IPS DF 19.7 (cell line): ENCODE measurements at regions not wholly inside any gene's neighbourhood (a gene's known extent, or its start where the extent isn't known, plus 50 kb on each side); places are given as distances from the start of the nearest gene placed in this dataset.
"Not testable (repeated sequence)": the region's sequence is repeated elsewhere in the genome, so short reads cannot be mapped to it uniquely, and the experiment has no call there.

Source experiments
- DNase-seq: peaks from one replicate; pipeline ENCODE4 v3.0.0-alpha.2; 2013; ENCODE audit warnings: low read depth, low spot score

DNA sequence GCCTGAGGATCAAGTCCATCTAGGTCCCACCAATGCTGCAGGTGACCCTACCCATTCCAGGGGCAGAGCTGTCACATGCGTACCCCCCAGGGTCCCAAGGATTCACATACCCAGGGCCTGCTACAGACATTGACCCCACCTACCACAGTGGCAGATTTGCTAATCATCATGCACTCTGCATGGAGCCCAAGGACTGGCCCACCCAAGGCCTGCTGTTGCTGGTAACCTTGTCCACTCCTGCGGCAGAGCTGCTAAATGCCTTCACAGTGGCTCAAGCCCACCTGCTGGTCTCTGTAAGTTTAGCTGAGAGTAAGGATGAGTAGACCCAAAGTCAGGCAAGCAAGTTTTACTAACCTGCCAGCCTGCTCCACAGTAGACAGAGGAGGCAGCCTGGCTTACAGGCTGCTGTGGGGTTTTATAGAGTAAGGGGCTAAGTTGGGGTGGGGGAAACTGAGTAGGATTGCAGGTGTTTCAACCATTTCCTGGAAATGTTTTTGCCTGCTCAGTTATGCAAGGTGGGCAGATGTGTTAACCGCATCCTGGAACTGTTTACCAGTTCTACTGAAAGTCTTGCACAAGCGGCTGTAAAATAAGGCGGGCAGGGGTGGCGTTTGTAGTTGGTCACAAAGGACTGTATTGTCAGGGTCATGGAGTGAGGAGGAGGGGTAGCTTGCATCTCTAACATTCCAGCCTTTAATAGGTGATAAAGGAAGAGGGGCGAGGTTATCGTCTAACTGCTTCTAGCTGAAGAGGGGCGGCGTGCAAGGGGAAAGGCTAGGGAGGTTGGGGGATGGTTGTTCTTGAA lies 2163.5 kb upstream of the WWC1 start:
- no peak for DNase-seq

DNA sequence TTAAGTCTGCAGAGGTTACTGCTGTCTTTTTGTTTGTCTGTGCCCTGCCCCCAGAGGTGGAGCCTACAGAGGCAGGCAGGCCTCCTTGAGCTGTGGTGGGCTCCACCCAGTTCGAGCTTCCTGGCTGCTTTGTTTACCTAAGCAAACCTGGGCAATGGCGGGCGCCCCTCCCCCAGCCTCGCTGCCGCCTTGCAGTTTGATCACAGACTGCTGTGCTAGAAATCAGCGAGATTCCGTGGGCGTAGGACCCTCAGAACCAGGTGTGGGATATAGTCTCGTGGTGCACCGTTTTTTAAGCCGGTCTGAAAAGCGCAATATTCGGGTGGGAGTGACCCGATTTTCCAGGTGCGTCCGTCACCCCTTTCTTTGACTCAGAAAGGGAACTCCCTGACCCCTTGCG lies 2146.3 kb upstream of the WWC1 start:
- not testable (repeated sequence) for DNase-seq

DNA sequence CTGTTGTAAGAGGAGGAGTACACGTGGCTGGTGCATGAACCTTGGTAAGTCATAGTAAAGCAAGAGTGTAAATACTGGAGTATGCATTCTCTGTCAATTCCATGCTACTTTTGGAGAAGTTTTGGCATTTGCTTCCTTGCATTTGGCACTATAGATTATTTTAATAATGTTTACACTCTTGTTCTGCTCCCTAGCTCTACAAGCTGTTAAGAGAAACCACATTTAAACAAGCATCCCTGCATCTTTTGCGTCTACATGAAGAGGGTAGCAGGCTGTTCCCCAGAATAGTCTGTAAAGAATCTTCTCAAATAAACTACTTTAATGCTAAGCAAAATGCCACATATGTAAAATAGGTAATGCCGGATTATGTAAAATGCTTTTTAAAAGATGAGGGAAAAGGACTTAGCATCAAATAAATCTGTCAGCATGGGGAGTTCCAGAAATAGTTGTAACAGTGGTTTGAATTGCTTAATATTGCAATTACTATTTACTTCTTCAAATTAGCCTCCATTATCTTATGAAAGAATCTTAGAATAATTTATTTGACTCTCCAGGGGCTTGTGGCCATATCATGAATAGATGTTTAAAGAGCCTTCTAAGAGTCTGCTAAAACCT lies 2127.3 kb upstream of the WWC1 start:
- no peak for DNase-seq

- no peak for DNase-seq
These were observed 2125.8 kb upstream of the WWC1 start for GRCh38 chr5:166165596-166165995.

DNA sequence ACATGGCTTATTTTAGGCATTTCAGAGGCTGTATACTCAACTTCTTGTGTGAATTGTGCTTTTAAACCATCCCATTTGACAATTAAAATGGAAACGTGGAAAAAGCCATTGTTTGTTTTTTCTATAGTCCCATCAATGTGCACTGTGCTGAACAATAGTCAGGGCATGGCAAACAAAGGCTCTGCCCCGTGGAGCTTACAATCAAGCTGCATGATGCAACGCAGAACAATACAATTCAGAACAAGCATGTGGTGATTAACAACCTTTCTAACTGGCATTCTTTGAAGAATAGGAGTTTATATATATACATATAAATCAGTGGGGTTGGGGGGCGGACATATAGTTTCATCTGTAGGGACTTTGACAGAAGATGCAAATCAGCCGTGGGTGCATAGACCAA lies 2125.4 kb upstream of the WWC1 start:
- no peak for DNase-seq

GRCh38 chr5:166172597-166172996 lies 2118.8 kb upstream of the WWC1 start:
- DNase-seq, result no peak

GRCh38 chr5:166178411-166179080 lies 2112.9 kb upstream of the WWC1 start:
- DNase-seq, result no peak

DNA sequence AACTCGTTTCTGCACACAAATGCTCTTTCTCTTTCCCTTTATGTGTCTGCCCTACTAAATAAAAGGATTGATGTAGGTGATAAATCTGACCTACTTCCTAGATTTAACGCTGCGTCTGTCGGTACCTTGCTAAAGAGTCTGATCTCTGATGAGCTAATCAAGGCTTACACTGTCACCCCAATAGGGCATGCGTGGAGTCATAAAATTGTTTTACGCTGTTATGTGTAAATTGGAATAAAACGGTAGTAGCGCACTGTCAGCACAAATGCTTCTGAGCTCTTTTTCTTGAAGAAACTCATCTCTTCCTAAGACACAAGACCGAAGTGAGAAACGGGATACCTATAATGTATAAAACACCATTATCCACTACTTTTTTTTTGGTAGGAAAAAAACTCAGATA lies 2106.3 kb upstream of the WWC1 start:
- no peak for DNase-seq

DNA sequence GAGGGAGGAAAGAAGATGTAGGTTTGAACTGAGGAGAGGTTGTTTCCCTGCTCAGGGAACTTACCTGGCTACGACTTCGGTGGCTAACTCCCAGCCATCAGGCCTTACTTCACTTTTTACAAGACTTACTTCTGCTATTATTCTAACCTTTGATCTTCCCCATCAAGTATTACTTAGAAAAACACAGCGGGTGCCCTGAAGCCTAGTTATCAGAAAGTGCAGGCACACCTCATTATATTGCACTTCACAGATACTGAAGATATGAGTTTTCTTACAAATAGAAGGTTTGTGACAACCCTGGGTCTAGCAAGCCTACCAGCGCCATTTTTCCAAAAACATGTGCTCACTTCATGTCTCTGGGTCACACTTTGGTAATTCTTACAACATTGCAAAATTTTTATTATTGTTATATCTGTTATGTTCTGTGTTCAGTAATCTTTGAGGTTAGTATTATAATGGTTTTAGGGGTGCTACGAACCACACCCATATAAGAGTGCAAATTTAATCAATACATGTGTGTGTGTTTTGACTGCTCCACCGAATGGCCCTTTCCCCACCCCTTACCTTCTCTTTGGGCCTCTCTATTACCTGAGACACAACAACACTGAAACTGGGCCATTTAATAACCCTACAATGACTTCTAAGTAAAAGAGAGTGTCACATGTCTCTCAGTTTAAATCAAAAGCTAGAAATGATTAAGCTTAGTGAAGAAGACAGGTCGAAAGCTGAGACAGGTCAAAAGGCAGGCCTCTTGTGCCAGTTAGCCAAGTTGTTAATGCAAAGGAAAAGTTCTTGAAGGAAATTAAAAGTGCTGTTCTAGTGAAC lies 2102.7 kb upstream of the WWC1 start:
- no peak for DNase-seq

DNA sequence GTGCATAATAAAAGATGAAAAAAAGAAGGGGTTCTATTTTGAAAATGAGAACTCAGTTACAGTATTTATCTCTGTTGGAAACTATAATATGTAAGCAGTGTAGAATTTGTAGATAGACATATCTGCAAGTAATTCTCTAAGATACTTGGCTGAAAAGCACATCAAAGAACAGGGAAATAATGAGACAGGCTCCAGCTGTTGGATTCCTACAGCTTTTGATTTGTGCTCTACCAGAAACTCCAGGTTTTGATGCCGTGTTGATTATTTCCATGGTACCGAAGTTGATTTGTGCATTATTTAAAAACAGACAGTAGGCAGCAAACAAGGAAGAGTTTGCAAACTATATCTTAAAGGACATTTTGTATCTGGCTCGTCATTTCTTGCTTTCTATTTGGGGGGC lies 2098.7 kb upstream of the WWC1 start:
- DNase-seq, result no peak

DNA sequence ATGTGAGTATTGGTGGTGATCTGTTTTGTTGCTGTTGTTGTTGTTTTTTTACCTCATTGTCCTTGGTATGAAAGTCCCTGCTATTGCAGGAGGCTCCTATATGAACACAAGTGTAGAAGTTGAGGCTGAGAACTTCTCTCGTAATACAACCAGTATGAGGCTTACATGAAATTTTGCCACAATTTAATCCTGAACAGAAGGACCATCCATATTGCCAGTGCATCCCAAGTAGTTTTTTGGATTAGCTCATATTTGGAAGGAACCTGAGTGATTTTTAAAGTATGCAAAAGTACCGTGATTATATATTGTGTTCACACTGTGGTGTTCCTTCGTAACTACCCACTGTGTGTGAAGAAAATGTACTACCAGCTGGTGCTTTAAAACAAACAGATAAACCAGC lies 2095.5 kb upstream of the WWC1 start:
- DNase-seq, result no peak

DNA sequence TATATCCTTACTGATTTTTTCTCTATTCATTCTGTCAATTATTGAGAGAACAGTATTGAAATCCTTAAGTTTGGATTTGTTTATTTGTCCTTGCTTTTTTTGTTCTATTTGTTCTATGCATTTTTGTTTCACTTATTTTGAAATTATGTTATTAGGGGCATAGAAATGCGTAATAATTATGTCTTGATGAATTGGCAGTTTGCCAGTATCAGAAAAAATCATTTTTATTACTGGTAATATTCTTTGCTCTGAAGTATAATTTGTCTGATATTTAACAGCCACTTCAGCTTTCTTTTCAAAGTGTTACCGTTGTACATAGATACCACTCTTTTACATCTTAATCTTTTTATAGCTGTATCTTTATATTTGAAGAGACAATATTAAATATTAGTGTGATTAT lies 2090.9 kb upstream of the WWC1 start:
- no peak for DNase-seq

GRCh38 chr5:166211640-166212039 lies 2079.8 kb upstream of the WWC1 start:
- DNase-seq, result no peak

DNA sequence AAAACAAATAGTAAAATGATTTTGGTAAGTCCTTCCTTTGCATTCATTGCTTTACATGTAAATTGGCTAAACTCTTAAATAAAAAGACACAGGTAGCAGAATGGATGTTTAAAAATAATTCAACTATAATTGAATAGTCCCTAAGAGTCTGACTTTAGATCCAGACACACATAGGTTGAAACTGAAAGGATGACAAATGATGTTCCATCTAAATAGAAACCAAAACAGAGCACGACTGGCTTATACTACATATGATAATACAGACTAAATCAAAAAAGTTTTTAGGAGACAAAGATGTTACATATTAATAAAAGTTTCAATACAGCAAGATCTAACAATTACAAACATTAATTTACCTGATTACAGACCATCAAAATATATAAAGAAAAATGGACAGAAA lies 2055.1 kb upstream of the WWC1 start:
- no peak for DNase-seq

DNA sequence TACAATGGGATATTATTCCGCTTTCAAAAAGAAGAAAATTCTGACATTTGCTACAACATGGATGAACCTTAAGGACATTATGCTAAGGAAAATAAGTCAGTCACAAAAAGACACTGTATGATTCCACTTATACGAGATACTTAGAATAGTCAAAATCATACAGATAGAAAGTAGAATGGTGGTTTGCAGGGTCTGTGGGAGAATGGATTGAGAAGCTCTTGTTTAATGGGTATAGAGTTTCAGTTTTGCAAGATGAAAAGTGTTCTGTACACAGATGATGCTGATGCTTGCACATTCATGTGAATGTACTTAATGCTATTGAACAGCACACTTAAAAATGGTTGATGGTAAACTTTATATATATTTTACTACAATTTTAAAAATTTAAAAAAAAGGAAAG lies 2050.7 kb upstream of the WWC1 start:
- no peak for DNase-seq

DNA sequence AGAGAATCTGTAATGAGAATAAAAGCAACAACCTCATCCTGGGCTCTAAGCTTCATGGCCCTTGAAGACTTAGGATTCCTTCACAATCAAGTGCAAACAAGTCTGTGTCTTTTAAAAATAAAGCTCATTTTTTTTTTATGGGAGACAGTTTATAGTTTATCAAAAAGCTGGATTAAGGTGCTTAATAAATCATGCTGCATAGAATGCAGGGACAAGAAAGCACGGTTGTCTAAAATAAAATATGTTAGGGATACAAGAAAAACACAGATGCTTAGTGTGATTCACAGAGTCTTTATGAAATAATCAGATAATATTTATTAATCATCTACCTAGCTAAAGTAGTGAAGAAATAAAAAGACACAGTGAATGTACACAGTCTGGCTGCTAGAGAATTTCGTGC lies 2045.9 kb upstream of the WWC1 start:
- DNase-seq, result no peak

GRCh38 chr5:166251786-166252185 lies 2039.7 kb upstream of the WWC1 start:
- no peak for DNase-seq

DNA sequence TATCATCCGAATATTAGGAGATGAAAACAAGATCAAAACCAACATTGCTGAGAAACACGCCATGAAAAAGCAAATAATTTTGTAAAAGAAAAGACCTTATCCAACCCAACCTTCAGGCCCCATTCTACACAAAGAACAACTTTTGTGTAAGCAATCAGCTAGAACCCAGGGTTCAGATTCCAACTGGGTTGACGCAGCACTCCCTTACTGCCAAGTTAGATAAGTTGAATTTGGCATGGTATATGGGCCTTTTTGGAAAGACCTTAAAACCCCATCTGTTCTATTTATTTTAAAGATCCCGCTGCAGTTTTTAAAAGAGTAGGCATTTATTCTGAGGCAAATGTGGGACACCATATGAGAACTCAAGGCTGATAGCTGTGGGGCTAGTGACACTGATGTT lies 2033.8 kb upstream of the WWC1 start:
- DNase-seq, result no peak

DNA sequence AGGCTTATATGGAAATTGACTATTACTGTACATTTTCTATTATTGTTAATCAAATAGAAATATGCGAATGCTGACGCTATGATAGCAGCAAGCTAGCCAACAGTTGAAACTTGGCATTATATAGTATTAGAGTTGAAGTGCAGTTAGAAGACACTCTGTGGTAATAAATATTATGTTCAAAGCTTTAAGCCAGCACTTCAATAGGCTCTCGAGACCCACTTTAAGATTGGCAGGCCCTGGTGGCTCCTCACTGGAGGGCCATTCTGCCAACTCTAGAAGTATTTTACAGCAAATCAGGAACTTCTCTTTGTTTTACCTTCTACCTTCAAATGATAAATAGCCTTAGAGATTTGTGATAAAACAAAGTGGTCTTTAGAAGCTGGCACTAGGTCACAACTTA lies 2029.0 kb upstream of the WWC1 start:
- no peak for DNase-seq

- DNase-seq, result no peak
These were observed 2023.5 kb upstream of the WWC1 start for GRCh38 chr5:166267907-166268306.

- DNase-seq, result no peak
These were observed 2020.7 kb upstream of the WWC1 start for GRCh38 chr5:166270712-166271111.

DNA sequence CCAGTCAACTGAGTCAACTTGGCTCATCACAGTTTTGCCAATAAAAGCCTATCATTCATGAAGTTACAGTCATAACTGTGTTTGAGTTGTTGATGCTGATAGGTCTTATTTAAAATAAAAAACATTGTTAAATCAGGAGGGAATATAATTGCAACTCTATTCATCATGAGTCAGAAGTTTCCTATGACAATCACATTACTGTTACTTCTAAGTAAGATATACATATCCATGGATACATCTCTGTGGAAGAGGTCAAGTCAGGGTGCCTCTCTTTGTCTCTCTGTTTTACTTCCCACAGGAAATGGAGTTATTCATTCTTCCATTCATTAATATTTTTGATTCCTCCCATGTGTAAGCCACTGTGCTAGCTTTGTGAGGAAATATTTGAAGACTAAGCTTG lies 2015.4 kb upstream of the WWC1 start:
- DNase-seq, result no peak
